NB4 (cell line): ENCODE measurements at regions not wholly inside any gene's neighbourhood (a gene's known extent, or its start where the extent isn't known, plus 50 kb on each side); places are given as distances from the start of the nearest gene placed in this dataset.

ENCODE experiments used
- DNase-seq: peaks from one replicate; pipeline ENCODE4 v3.0.0; 2010; ENCODE audit warnings: low read depth
- H3K4me3 ChIP-seq: one replicate; pipeline ENCODE4 v1.5.1; 2011; ENCODE audit warnings: mild to moderate bottlenecking, low read depth, low read length, moderate library complexity
- MYC ChIP-seq: IDR thresholded peaks from 2 replicates; pipeline ENCODE4 v1.6.1; 2011; ENCODE audit warnings: low read depth, low read length
- POLR2A ChIP-seq: IDR thresholded peaks from 2 replicates; pipeline ENCODE4 v1.6.1; 2011; ENCODE audit warnings: mild to moderate bottlenecking; ENCODE audit not compliant: insufficient read length; ENCODE audit errors: extremely low read depth
- TF ChIP-seq, protein P1 (sequence below): IDR thresholded peaks from 2 replicates; pipeline ENCODE4 v1.6.1; 2011; ENCODE audit warnings: low read depth, low read length
- TF ChIP-seq, protein P2 (sequence below): IDR thresholded peaks from one replicate; pipeline ENCODE4 v1.5.1; 2012; ENCODE audit warnings: low read depth, low read length

DNA sequence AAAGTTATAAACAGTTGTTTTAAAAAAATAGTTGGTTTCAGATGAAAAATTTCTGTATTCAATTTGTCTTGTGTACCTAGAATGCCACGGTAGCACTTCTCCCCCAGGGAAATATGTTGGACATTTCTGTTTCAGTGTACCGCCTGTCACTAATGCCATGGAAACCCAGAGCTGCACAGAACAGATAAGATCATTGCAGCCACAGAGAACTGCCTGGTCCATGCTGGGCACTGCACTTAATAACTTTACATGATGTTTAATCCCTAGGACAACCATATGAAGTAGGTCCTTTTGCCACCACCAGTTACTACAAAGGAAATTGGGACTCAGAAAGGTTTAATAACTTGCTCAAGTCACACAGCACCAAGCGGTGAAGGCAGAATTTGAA is 253.4 kb upstream of the SRRM4 start:
- H3K4me3 ChIP-seq = no peak overlapping the region
- TF ChIP-seq MYC (no peak), POLR2A (no peak)
- TF ChIP-seq, protein P1, sequence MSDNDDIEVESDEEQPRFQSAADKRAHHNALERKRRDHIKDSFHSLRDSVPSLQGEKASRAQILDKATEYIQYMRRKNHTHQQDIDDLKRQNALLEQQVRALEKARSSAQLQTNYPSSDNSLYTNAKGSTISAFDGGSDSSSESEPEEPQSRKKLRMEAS = no peak
- TF ChIP-seq, protein P2, sequence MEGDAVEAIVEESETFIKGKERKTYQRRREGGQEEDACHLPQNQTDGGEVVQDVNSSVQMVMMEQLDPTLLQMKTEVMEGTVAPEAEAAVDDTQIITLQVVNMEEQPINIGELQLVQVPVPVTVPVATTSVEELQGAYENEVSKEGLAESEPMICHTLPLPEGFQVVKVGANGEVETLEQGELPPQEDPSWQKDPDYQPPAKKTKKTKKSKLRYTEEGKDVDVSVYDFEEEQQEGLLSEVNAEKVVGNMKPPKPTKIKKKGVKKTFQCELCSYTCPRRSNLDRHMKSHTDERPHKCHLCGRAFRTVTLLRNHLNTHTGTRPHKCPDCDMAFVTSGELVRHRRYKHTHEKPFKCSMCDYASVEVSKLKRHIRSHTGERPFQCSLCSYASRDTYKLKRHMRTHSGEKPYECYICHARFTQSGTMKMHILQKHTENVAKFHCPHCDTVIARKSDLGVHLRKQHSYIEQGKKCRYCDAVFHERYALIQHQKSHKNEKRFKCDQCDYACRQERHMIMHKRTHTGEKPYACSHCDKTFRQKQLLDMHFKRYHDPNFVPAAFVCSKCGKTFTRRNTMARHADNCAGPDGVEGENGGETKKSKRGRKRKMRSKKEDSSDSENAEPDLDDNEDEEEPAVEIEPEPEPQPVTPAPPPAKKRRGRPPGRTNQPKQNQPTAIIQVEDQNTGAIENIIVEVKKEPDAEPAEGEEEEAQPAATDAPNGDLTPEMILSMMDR = no peak
- DNase-seq = no peak

DNA sequence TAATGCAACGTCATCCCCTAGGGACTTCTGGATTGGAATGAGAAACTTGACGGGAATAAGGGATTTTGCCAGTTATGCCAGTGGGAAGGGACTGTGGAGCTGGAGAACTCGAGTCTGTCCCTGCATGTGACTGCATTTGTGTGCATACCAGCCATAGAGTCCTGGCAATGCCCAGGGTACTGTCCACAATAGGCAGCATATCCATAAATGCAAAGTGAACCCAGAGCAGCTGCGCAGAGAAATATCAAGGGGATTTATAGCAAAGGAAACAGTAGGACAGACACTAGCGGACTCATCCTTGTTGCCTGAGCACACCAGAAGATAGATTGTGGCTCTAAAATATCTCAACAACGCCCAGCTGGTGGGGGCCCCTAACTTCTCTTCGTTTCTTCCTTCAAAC is 247.1 kb upstream of the SRRM4 start:
- no peak overlapping the region for H3K4me3 ChIP-seq
- no peak for TF ChIP-seq MYC
- TF ChIP-seq, protein P1 = no peak
- TF ChIP-seq, protein P2 = no peak
- TF ChIP-seq POLR2A = no peak
- DNase-seq = no peak

DNA sequence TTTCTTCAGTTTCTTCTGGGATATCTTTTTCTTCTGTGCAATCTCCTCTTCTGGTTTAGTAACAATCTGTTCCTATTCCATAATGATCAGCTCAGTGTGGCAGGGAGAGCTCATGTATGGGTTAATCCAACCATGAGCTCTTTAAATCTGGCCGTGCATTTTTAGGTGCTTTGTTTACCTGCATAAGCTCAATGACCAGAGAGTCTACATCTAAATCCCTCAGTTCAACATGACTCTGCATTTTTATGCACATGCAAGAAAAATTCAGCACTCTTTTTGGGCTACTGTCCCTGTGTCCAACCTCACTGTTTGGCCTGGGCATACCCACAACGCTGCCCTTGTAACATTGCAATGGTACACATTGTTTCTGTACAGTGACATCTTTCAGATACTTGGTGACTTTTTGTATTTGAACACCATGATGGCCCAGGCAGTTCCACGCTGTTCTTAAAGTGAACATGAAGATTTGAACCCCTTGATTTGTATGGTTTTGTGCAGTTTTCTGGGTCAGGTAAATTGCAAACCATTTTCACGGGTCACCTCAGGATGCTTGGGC is 243.3 kb upstream of the SRRM4 start:
- H3K4me3 ChIP-seq = no peak overlapping the region
- no peak for TF ChIP-seq POLR2A
- TF ChIP-seq, protein P2 = no peak
- TF ChIP-seq, protein P1 = no peak
- no peak for TF ChIP-seq MYC
- DNase-seq = no peak

DNA sequence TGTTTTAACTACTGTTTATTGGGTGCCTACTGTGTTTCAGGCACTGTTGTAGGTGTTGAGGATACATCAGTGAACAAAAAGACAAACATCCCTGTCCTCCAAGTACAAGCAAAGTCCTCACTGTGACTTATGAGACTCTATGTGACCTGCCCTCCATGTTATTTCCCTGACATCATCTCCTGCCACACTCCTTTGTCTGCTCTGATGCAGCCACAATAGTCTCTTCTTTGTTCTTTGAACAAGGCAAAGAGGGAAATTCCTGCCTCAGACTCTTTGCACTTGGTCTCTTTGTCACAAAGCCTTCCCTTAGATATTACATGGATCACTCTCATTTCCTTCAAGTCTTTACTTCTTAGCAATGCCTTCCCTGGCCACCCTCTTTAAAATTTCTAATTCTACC is 240.1 kb upstream of the SRRM4 start:
- no peak for DNase-seq
- TF ChIP-seq, protein P1 = no peak
- TF ChIP-seq POLR2A = no peak
- H3K4me3 ChIP-seq = no peak overlapping the region

DNA sequence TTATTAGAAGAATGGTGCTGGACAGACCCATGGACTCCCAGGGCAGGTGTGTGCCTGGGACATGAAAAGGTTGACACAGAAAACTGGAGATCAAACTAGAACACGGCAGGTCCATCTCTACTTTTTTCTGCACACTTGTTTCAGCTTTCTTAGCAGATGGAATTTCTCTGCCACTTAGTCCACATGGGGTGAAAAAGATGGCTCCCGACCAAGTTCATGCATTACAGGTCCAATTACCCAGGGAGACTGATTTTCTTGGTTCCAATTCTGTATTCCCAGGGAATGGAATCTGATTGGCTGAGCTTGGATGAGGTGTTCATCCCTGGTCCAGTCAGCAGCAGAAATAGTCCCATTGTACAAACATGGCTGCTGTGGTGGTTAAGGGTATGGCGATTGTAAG is 238.9 kb upstream of the SRRM4 start:
- no peak overlapping the region for H3K4me3 ChIP-seq
- no peak for DNase-seq
- no peak for TF ChIP-seq MYC

DNA sequence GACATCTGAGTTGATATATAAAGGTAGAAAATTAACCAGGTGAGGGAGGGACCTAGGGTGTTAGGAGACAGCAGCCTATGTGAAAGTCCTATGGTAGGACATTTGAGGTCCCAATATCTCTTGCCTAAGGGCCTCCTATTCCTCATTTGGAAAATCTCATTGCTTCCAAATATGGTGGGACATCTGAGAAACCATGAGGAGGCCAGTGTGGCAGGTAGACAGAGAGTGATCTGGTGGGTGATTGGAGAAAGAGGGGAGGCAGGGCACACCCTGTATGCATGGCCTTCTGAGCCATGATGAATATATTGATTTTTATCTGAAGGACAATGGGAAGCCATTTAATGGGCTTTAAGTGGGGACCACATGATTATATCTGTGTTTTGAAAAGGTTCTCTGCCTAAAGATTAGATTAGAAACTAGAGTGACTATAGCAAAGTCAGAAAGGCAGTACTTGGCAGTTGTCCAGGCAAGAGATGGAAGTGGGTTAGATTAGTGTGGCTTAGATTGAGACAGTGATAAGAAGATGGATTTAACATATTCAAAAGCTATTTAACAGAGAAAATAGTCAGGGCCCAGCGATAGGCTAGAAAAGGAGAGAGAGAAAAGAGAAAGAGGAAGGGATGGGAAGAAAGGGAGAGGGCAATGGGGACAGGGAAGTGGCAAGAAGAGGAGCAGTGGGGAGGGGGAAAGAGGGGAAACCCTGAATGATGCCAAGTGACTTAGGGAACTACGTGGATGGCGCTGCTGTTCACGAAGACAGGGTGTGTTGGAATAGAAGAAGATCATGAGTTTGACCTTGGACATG is 237.2 kb upstream of the SRRM4 start:
- TF ChIP-seq, protein P2 = no peak
- TF ChIP-seq, protein P1 = no peak
- TF ChIP-seq POLR2A (no peak), MYC (no peak)
- DNase-seq = no peak
- no peak overlapping the region for H3K4me3 ChIP-seq
